Upper lobe of left lung (tissue), 6 donors: ENCODE measurements at regions not wholly inside any gene's neighbourhood (a gene's known extent, or its start where the extent isn't known, plus 50 kb on each side); places are given as distances from the start of the nearest gene placed in this dataset.

Experiments
- ATAC-seq, 2 donors: fragments of 200-7000 bp; cut with Tn5 transposase; one replicate each; pipeline ENCODE4 v1.9.1; 2022; ENCODE audit warnings: mild to moderate bottlenecking in 2 of 2, moderate library complexity in 2 of 2; ENCODE audit not compliant: low FRiP score in 2 of 2
- DNase-seq, 2 donors: peaks; one replicate each; pipeline ENCODE4 v3.0.0-alpha.2; 2019 to 2020
- H3K27ac ChIP-seq, 4 donors: fragments of 200-600 bp; sonication (generic); one replicate each; pipeline ENCODE4 v1.5.1; 2016 to 2019
- H3K27me3 ChIP-seq, 4 donors: fragments of 200-600 bp; sonication (generic); one replicate each; pipeline ENCODE4 v1.5.1; 2017 to 2019
- H3K36me3 ChIP-seq, 4 donors: fragments of 200-600 bp; sonication (generic); one replicate each; pipeline ENCODE4 v1.5.1; 2016 to 2019
- H3K4me1 ChIP-seq, 4 donors: fragments of 200-600 bp; sonication (generic); one replicate each; pipeline ENCODE4 v1.5.1; 2018 to 2019
- H3K4me3 ChIP-seq, 4 donors: fragments of 200-600 bp; sonication (generic); one replicate each; pipeline ENCODE4 v1.5.1; 2017 to 2019; ENCODE audit warnings: mild to moderate bottlenecking in 2 of 4, moderate library complexity in 1 of 4
- H3K9me3 ChIP-seq, 4 donors: fragments of 200-600 bp; sonication (generic); one replicate each; pipeline ENCODE4 v1.5.1; 2018 to 2019
- EP300 ChIP-seq, 4 donors: sonication (generic); formaldehyde crosslinking; IDR thresholded peaks; one replicate each; pipeline ENCODE4 v1.5.1; 2017; ENCODE audit warnings: antibody characterized with exemption in 4 of 4, control low read depth in 2 of 4
- POLR2A ChIP-seq, 4 donors: fragments of 450-650 bp; IDR thresholded peaks; one replicate each; pipeline ENCODE4 v1.5.1; 2016 to 2017; ENCODE audit warnings: antibody characterized with exemption in 4 of 4, mild to moderate bottlenecking in 2 of 4
- POLR2AphosphoS5 ChIP-seq, 2 donors: sonication (generic); formaldehyde crosslinking; IDR thresholded peaks; one replicate each; pipeline ENCODE4 v1.5.1; 2017; ENCODE audit warnings: antibody characterized with exemption in 2 of 2
- WGBS, 2 donors: methylation state at CpG; one replicate each; pipeline ENCODE4 v1.1.5; 2017 to 2018; 5-methylcytosine and 5-hydroxymethylcytosine counted together
- TF ChIP-seq, protein P1 (sequence below), 6 experiments: fragments of 450-650 bp in 4 of 6; fragments of 200-600 bp in 2 of 6; sonication (generic) in 2 of 6; IDR thresholded peaks; one replicate each; pipeline ENCODE4 v1.5.1; 2016 to 2019; ENCODE audit warnings: antibody characterized with exemption in 6 of 6
- donor health status: DM: no; HTN: no; CAD: no; lungs with moderate emphysema.
- donor health status: DM: no; HTN: yes; CAD: no; lungs with severe emphysema.

DNA sequence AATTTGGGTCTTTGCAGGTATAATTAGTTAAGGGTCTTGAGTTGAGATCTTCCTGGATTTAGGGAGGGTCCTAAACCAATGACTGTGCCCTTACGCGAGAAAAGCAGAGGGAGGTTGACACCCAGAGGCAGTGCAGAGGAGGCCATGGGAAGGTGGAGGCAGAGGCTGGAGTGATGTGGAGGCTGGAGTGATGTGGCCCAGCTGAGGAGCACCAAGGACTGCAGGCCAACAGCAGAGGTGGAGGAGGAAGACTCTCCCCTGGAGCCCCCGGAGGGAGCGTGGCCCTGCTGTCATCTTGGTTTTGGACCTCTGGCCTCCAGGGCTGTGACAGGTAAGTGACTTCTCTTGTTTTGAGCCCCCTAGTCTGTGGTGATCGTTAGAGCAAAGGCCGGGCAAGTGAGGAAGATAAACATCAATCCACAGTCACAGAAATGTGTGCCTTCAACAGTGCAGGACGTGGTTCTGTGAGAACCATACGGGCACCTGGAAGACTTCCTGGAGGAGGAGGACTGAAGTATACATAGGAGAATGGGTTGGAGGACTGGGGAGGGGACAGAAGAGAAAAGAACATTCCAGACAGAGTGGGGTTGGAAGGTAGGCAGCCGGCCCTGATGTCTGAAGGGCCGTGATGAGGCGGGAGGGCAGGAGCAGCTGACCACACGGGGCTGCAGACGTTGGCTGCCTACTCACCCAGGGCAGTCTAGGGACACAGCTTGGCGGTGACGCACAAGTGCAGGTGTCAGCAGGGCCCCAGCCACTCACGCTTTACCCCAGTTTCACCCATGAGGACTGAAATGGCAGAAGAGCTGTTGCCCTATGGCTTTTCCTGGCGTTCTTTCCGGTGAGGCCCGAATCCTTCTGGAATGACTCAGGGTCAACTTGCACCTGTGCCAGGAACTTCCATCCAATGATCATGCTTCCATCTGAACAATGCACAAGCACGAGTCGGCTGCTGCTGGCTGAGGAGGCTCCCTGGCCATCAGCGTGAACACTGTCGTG lies 270.2 kb downstream of the CTTN start:
- no peak for DNase-seq
- H3K4me1 ChIP-seq: peaks cover 0 to 3% (median 0%) of the 10 kb centered on the region in 4 donors
- H3K27ac ChIP-seq: no peak overlapping the region
- H3K36me3 ChIP-seq: no peaks in the 10 kb centered on the region
- TF ChIP-seq EP300 (IDR thresholded peaks at IDR 0.05): no peak
- TF ChIP-seq POLR2AphosphoS5 (IDR thresholded peaks at IDR 0.05): no peak
- no peak for TF ChIP-seq POLR2A (IDR thresholded peaks at IDR 0.05)
- TF ChIP-seq, protein P1, sequence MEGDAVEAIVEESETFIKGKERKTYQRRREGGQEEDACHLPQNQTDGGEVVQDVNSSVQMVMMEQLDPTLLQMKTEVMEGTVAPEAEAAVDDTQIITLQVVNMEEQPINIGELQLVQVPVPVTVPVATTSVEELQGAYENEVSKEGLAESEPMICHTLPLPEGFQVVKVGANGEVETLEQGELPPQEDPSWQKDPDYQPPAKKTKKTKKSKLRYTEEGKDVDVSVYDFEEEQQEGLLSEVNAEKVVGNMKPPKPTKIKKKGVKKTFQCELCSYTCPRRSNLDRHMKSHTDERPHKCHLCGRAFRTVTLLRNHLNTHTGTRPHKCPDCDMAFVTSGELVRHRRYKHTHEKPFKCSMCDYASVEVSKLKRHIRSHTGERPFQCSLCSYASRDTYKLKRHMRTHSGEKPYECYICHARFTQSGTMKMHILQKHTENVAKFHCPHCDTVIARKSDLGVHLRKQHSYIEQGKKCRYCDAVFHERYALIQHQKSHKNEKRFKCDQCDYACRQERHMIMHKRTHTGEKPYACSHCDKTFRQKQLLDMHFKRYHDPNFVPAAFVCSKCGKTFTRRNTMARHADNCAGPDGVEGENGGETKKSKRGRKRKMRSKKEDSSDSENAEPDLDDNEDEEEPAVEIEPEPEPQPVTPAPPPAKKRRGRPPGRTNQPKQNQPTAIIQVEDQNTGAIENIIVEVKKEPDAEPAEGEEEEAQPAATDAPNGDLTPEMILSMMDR (IDR thresholded peaks at IDR 0.05): no peak
- no peak overlapping the region for H3K4me3 ChIP-seq
- no peak for ATAC-seq
- H3K9me3 ChIP-seq: no peaks in the 10 kb centered on the region
- 90 to 91% methylated on average over 15 to 23 of the region's 23 CpGs for WGBS, 2 donors
- H3K27me3 ChIP-seq: no peaks in the 10 kb centered on the region

DNA sequence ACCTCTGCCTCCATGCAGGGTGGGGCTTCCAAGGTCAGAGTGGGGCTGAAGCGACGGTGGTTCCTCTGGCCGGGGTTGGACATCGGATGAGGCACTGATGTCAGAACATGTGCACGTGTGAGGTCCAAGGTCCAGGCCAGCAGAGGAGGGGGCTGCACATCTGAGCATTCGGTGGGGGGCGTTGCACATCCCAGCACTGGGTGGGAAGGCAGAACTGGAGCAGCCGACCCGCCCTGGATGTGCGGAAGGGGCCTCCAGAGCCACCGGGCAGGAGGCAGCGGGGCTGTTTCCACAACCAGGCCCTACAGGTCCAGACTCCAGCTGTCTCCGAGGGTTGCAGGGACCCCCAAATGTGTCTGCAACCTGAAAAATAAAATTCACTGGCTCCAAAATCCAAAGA lies 271.0 kb downstream of the CTTN start:
- WGBS, 2 donors: 87 to 88% methylated on average over 3 to 13 of the region's 13 CpGs
- Histone ChIP-seq H3K27me3 (no peaks in the 10 kb centered on the region), H3K4me3 (no peak overlapping the region), H3K36me3 (no peaks in the 10 kb centered on the region), H3K4me1 (peaks cover 0 to 3% (median 0%) of the 10 kb centered on the region in 4 donors), H3K27ac (no peak overlapping the region), H3K9me3 (no peaks in the 10 kb centered on the region)
- DNase-seq (no peak), ATAC-seq (no peak)
- no peak for TF ChIP-seq POLR2A (IDR thresholded peaks at IDR 0.05)
- TF ChIP-seq, protein P1 (IDR thresholded peaks at IDR 0.05): no peak
- TF ChIP-seq EP300 (IDR thresholded peaks at IDR 0.05): no peak
- no peak for TF ChIP-seq POLR2AphosphoS5 (IDR thresholded peaks at IDR 0.05)

DNA sequence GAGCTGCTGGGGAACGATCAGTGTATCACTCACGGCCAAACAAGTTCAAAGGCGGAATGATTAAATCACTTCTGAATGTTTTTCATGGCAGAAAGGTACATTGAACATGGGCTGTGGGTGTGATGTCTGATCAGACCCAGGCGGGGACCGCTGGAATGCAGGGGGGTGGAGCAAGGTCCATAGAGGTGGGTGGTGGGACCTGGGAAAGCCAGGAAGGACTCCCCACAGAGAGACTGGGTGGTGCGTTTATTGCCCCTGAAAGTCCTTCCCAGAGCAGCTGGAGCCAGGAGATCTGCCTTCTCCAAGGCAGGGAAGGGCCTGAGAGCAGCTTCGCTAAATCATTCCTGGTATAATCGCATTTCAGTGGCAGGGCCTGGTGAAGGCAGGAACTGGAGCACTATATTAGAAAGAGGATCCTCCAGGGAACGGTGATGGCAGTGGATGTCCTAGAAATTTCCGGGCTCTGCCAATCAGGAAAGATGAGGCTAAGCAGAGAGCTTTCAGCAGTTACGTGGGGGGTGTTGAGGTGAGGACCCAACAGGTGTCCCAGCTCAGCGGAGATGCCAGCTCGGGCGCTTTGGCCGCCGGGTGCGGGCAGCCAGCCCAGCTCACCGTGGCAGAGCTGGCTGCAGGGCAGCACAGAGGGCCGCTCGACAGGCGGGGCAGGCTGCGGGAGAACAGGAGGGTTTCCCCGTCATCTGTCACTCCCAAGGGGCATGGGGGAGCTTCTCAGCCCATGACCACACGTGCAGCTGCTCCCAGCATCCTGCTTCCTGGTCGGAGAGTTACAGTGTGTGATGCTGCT lies 271.7 kb downstream of the CTTN start:
- Histone ChIP-seq H3K4me1 (peaks cover 0 to 3% (median 0%) of the 10 kb centered on the region in 4 donors), H3K9me3 (no peaks in the 10 kb centered on the region), H3K27ac (no peak overlapping the region), H3K4me3 (no peak overlapping the region), H3K27me3 (no peaks in the 10 kb centered on the region), H3K36me3 (no peaks in the 10 kb centered on the region)
- no peak for ATAC-seq
- TF ChIP-seq EP300 (IDR thresholded peaks at IDR 0.05): no peak
- 79 to 82% methylated on average over 23 to 25 of the region's 25 CpGs for WGBS, 2 donors
- DNase-seq: no peak

DNA sequence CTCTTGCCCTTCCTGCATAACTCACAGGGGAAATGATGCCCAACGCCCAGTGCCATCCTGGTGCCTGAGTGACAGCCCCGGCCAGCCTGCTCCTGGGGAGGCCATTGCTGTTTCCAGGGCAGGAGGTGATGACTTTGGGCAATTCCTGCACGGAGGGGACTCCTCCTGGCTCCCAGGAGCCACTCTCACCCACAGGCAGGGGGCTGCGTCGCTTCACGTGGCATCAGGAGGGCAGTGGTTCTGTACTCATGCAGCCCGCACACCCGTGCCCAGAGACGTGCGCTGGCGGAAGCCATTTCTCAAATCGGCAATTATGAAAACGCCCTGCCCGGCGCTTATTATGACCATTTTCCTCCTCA lies 272.3 kb downstream of the CTTN start:
- Histone ChIP-seq H3K27ac (no peak overlapping the region), H3K4me1 (peaks cover 0 to 3% (median 0%) of the 10 kb centered on the region in 4 donors), H3K27me3 (no peaks in the 10 kb centered on the region), H3K36me3 (no peaks in the 10 kb centered on the region), H3K4me3 (no peak overlapping the region), H3K9me3 (no peaks in the 10 kb centered on the region)
- 74 to 82% methylated on average over 12 to 15 of the region's 15 CpGs for WGBS, 2 donors
- ATAC-seq (no peak), DNase-seq (no peak)
- TF ChIP-seq, protein P1 (IDR thresholded peaks at IDR 0.05): no peak
- TF ChIP-seq POLR2AphosphoS5 (IDR thresholded peaks at IDR 0.05) (no peak), POLR2A (IDR thresholded peaks at IDR 0.05) (no peak), EP300 (IDR thresholded peaks at IDR 0.05) (no peak)

DNA sequence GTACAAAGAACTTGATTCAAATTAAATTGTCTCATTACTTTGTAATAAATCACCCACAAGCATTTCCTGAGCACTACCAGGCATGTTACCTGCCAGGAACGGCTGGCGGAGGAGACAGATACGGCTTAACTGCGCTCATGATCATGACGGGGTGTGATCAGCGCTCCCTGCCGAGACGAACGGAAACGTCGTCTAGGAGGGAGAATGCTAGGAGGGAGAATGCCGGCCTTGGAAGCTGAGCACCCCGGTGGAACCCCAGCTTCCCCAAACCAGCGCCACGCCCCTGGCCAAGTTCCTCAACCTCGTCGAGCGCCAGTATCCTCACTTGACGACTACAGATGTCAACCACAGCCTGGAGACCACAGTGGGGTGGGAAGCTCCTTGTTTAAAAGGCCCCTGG lies 272.8 kb downstream of the CTTN start:
- Histone ChIP-seq H3K4me1 (peaks cover 0 to 3% (median 0%) of the 10 kb centered on the region in 4 donors), H3K9me3 (no peaks in the 10 kb centered on the region), H3K27me3 (no peaks in the 10 kb centered on the region), H3K27ac (no peak overlapping the region), H3K36me3 (no peaks in the 10 kb centered on the region), H3K4me3 (no peak overlapping the region)
- ATAC-seq (no peak), DNase-seq (no peak)
- 35 to 45% methylated on average over 12 to 19 of the region's 19 CpGs for WGBS, 2 donors
- TF ChIP-seq POLR2A (IDR thresholded peaks at IDR 0.05) (no peak), POLR2AphosphoS5 (IDR thresholded peaks at IDR 0.05) (no peak), EP300 (IDR thresholded peaks at IDR 0.05) (no peak)
- TF ChIP-seq, protein P1 (IDR thresholded peaks at IDR 0.05): no peak
